HEK293T (cell line): ENCODE measurements at regions not wholly inside any gene's neighbourhood (a gene's known extent, or its start where the extent isn't known, plus 50 kb on each side); places are given as distances from the start of the nearest gene placed in this dataset.

ENCODE experiments used
- FOXM1 ChIP-seq: fragments of 450-650 bp; IDR thresholded peaks from 2 replicates; pipeline ENCODE4 v1.6.1; 2017; ENCODE audit warnings: mild to moderate bottlenecking, borderline replicate concordance
- SP1 ChIP-seq: fragments of 450-650 bp; IDR thresholded peaks from 2 replicates; pipeline ENCODE4 v1.6.1; 2017

GRCh38 chr17:72455562-72455961 lies 334.7 kb downstream of the SOX9 start:
- TF ChIP-seq SP1: no peak
- TF ChIP-seq FOXM1: no peak
